ENCODE measurements at regions not wholly inside any gene's neighbourhood (a gene's known extent, or its start where the extent isn't known, plus 50 kb on each side); places are given as distances from the start of the nearest gene placed in this dataset.

DNA sequence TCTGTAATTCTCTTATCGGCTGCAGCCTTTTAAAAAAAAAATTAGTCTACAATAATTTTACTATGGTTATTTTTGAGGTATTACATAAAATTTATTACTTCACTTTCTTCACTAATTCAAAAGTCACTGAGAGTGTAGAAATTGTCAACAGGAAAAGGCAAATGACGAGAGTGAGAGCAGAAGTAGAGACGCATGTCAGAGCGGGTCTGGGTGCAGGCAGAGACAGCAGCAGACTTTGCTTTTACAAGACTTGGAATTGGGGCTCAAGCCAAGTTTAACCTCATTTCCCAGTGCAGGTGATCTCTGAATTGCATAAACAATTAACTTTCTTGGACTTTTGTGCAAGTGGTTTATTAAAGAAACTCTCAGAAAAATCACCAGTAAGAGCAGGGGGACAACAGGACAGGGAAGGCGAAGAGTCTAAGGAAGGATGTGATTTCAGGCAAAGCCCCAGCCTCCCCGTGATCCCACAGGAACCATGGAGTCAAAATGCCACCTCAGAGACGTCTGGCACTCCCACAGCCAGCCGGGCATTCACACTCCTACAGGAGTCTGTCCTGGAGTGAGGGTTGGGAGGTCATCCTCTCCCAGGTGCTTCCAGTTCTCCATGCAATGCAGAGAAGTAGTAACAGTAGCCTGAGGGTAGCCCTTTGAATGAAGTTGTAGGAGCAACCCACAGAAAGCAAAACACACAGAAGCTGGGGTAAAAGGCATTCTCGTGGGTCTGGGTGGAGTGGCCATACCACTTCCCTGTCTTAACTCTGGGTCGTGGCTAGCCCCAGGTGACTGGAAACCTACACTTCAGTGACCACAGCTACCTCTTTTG lies 274.0 kb upstream of the TGFBR2 start:
- TF ChIP-seq, protein P1, sequence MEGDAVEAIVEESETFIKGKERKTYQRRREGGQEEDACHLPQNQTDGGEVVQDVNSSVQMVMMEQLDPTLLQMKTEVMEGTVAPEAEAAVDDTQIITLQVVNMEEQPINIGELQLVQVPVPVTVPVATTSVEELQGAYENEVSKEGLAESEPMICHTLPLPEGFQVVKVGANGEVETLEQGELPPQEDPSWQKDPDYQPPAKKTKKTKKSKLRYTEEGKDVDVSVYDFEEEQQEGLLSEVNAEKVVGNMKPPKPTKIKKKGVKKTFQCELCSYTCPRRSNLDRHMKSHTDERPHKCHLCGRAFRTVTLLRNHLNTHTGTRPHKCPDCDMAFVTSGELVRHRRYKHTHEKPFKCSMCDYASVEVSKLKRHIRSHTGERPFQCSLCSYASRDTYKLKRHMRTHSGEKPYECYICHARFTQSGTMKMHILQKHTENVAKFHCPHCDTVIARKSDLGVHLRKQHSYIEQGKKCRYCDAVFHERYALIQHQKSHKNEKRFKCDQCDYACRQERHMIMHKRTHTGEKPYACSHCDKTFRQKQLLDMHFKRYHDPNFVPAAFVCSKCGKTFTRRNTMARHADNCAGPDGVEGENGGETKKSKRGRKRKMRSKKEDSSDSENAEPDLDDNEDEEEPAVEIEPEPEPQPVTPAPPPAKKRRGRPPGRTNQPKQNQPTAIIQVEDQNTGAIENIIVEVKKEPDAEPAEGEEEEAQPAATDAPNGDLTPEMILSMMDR (conservative IDR thresholded peaks at IDR 0.05): no peak
- no peak for TF ChIP-seq ZFX (IDR thresholded peaks at IDR 0.05)
